ENCODE measurements at regions not wholly inside any gene's neighbourhood (a gene's known extent, or its start where the extent isn't known, plus 50 kb on each side); places are given as distances from the start of the nearest gene placed in this dataset.
A peak's percentile ranks its signal among the peaks of the same experiment; 100 is the strongest.

DNA sequence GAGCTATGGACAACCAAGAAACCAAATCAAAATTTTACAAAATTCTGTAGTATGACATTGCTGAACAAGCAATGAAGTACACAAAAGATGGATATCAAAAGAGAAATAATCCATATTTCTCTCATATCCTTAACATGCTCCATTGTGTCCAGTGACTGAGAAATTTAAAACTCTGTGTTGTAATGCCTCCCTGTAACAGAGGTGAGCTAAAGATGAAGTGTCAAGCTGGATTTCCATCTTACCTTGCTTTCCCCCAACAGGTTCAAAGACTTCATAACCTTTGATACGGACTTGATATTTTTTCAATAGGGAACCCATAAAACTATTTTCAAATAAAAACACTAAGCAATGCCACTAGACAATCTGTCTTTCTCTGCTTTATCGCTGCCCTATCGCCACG lies 95.7 kb upstream of the SERTAD2 start:
- peak overlapping the region; percentile 96 for H3K4me3 Mint-ChIP-seq
- no peak for DNase-seq (ENCODE audit: low read depth, low spot score)
- no peak overlapping the region for H3K27ac Mint-ChIP-seq (ENCODE audit: unreplicated experiment)
- peaks cover 7% of the 10 kb centered on the region for H3K27me3 Mint-ChIP-seq (ENCODE audit: low read depth)
- no peaks in the 10 kb centered on the region for H3K9me3 Mint-ChIP-seq
- TF ChIP-seq, protein P1, sequence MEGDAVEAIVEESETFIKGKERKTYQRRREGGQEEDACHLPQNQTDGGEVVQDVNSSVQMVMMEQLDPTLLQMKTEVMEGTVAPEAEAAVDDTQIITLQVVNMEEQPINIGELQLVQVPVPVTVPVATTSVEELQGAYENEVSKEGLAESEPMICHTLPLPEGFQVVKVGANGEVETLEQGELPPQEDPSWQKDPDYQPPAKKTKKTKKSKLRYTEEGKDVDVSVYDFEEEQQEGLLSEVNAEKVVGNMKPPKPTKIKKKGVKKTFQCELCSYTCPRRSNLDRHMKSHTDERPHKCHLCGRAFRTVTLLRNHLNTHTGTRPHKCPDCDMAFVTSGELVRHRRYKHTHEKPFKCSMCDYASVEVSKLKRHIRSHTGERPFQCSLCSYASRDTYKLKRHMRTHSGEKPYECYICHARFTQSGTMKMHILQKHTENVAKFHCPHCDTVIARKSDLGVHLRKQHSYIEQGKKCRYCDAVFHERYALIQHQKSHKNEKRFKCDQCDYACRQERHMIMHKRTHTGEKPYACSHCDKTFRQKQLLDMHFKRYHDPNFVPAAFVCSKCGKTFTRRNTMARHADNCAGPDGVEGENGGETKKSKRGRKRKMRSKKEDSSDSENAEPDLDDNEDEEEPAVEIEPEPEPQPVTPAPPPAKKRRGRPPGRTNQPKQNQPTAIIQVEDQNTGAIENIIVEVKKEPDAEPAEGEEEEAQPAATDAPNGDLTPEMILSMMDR (conservative IDR thresholded peaks at IDR 0.05) = no peak
- peaks cover 22% of the 10 kb centered on the region for H3K4me1 Mint-ChIP-seq
- H3K36me3 Mint-ChIP-seq (ENCODE audit: low read depth) = no peaks in the 10 kb centered on the region

DNA sequence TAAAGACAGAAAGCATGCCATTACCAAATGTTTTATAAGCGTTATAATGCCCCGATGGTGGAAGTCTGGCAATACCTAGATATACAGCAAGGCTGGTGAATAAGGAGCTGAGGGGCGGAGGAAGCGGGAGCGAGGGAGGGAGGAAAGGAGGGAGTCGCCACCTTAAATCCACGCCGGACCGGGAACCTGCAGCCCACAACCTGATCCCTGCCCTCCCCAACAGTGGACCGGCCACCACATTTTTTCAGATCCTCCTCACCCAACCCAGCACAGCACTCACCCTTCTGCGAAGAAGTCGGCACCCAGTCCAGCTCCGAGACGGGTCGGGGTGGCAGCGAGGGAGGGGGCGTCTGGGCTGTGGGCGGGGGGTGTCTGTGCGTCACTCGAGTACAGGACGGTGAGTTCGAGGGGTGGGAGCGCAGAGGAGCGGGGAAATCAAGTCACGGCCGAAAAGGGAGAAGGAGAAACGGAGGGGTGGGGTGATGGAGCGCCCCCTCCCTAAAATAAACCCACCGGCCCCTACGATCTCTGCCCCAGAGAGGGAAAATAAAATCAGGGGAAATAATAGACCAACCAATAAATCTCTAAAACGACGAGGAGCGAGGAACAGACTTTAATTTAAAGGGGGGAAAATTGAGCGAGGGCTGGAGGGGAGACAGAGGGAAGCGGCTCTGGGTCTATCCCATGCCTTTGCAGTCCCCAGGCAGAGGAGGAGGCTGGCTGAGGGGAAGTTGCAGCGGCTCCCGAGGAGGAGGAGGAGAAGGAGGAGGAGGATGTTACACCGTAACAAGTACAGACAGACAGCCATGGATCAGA lies 96.5 kb upstream of the SERTAD2 start:
- TF ChIP-seq, protein P1 (conservative IDR thresholded peaks at IDR 0.05) = peak; percentile 28
- H3K27me3 Mint-ChIP-seq (ENCODE audit: low read depth) = peaks cover 7% of the 10 kb centered on the region
- no peaks in the 10 kb centered on the region for H3K36me3 Mint-ChIP-seq (ENCODE audit: low read depth)
- H3K9me3 Mint-ChIP-seq = no peaks in the 10 kb centered on the region
- H3K4me3 Mint-ChIP-seq = peak overlapping the region; percentile 96
- peaks cover 22% of the 10 kb centered on the region for H3K4me1 Mint-ChIP-seq
- H3K27ac Mint-ChIP-seq (ENCODE audit: unreplicated experiment) = peak overlapping the region; percentile 99
- DNase-seq (ENCODE audit: low read depth, low spot score) = peak; percentile 20

DNA sequence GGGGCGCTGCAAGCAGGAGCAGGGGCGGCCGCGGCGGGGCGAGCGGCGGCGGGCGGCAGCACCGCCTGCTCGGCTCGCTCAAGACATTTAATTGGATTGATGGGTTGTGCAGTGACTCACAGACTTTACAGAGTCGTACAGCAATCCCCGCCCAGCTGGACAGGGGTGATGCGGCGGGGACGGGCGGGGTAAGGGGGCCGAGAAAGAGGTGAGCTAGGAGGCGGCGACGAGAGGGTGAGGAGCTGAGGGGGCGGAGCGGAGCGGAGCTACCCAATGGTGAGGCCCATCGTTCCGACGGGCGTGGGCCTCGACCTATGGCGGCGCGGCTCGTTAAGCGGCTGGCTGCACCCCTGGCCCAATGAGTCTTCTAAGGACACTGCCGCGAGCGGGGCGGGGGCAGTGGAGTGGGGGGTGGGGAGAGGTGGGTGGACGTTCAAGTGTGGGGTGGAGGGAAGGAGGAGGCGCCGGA lies 97.1 kb upstream of the SERTAD2 start:
- peak overlapping the region; percentile 96 for H3K4me3 Mint-ChIP-seq
- TF ChIP-seq, protein P1 (conservative IDR thresholded peaks at IDR 0.05) = no peak
- peaks cover 19% of the 10 kb centered on the region for H3K4me1 Mint-ChIP-seq
- peak overlapping the region; percentile 99 for H3K27ac Mint-ChIP-seq (ENCODE audit: unreplicated experiment)
- peaks cover 7% of the 10 kb centered on the region for H3K27me3 Mint-ChIP-seq (ENCODE audit: low read depth)
- H3K36me3 Mint-ChIP-seq (ENCODE audit: low read depth) = no peaks in the 10 kb centered on the region
- DNase-seq (ENCODE audit: low read depth, low spot score) = peak; percentile 92
- peaks cover 1% of the 10 kb centered on the region for H3K9me3 Mint-ChIP-seq

DNA sequence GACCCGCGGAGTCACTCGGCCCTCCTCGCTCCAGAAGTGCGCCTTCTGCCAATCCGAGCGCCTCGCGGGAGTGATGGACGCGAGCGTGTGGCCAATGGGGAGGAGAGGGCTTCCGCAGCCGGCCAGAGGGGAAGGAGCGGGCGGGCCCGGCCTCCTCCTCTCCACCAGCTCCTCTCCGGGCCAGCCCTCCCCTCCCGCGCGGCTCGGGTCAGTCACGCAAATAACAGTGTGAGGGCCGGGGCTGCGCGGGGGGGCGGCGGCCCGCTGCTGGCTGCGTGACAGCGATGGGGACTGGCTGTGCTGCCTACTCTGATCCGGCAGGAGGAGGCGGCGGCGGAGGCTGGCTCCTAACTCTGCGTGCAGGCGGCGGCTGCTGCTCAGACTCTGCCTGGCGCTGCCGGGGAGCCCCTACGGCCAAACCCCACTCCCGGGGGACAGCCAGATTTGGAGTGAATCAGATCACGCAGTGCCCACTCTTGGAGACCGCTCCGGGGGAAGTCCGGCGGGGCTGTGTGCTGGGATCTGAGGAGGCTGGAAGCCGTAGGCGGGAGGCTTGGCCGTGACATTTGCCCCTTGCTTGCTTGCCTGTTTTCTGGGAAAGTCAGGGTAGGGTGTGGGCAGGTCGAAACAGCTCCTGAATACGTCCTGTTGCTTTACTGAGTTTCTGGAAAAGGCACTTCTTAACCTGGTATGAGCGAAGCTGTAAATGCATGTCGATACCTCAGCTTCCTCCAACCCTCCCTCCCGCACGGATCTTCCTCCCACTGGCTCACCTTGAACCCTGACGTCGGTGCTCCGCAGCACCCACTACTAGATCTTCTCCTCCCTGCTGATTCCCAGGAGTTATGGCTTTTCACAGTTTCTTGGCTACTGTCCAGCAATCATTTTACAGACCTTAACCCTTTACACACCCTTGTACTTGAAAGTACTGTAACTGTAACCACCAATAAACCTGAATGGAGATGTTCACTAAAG lies 97.9 kb upstream of the SERTAD2 start:
- TF ChIP-seq, protein P1 (conservative IDR thresholded peaks at IDR 0.05) = peak; percentile 48

DNA sequence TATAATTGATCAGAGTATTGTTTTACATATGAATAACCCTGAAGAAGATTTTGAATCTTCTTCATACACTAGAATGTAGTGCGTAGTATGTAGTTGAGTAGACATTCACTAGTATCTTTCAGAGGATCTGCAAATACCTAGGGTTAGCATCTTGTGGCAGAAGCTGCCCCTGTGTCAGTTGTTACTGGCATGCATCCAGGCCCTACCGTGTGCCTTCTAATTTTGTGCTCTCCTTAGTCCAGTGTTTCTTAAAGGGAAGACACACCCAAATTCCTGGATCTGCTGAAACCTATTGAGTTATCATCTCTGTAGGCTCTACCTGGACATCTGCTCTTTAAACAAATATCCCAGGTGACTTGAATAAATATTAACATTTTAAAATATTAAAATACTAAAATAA lies 99.7 kb upstream of the SERTAD2 start:
- TF ChIP-seq, protein P1 (conservative IDR thresholded peaks at IDR 0.05) = no peak
- H3K9me3 Mint-ChIP-seq = peaks cover 6% of the 10 kb centered on the region
- no peak for DNase-seq (ENCODE audit: low read depth, low spot score)
- peaks cover 7% of the 10 kb centered on the region for H3K27me3 Mint-ChIP-seq (ENCODE audit: low read depth)
- peak overlapping the region; percentile 39 for H3K4me3 Mint-ChIP-seq
- no peaks in the 10 kb centered on the region for H3K36me3 Mint-ChIP-seq (ENCODE audit: low read depth)
- peaks cover 18% of the 10 kb centered on the region for H3K4me1 Mint-ChIP-seq
- H3K27ac Mint-ChIP-seq (ENCODE audit: unreplicated experiment) = no peak overlapping the region

More for the DNA sequence above, 97.9 kb upstream of the SERTAD2 start:
- Mint-ChIP-seq H3K27ac (ENCODE audit: unreplicated experiment) (no peak overlapping the region), H3K4me3 (peak overlapping the region; percentile 96), H3K9me3 (peaks cover 6% of the 10 kb centered on the region), H3K27me3 (ENCODE audit: low read depth) (peaks cover 7% of the 10 kb centered on the region), H3K4me1 (peaks cover 18% of the 10 kb centered on the region), H3K36me3 (ENCODE audit: low read depth) (no peaks in the 10 kb centered on the region)
- DNase-seq (ENCODE audit: low read depth, low spot score) = peak; percentile 88
